HepG2 (cell line): ENCODE measurements at regions not wholly inside any gene's neighbourhood (a gene's known extent, or its start where the extent isn't known, plus 50 kb on each side); places are given as distances from the start of the nearest gene placed in this dataset.

Experiments used
- ATAC-seq: fragments of 200-7000 bp; cut with Tn5 transposase; 3 replicates; pipeline ENCODE4 v1.9.1; 2020; ENCODE audit warnings: mild to moderate bottlenecking, moderate library complexity
- BruUV-seq: library from RNA; stranded (reverse); fragments of 400-500 nt; replicated peaks from 2 replicates; lab custom pipeline; 2021; lab: Mats Ljungman, UMichigan
- CTCF ChIA-PET: fragments of 300-600 bp; formaldehyde crosslinking; extraction: SDS; loops from one replicate; lab custom pipeline; 2021; ENCODE audit warnings: low total read pairs, inconsistent platforms, low intra/inter-chr PET ratio; lab: Yijun Ruan, JAX
- POLR2A ChIA-PET: fragments of 350-600 bp; sonication (Branson Sonifier 250); formaldehyde crosslinking; loops from one replicate; lab custom pipeline; 2020; ENCODE audit warnings: antibody characterized with exemption, inconsistent platforms; lab: Yijun Ruan, JAX
- DNase-seq: peaks from one replicate; pipeline ENCODE4 v3.0.0-alpha.2; 2015; ENCODE audit warnings: low spot score
- FAIRE-seq: peaks from 3 replicates; lab custom pipeline; 2011; peaks lifted over from hg19 to GRCh38; lab: Jason Lieb, UNC
- H2AFZ ChIP-seq: one replicate; pipeline ENCODE4 v1.6.1; 2011; ENCODE audit warnings: low read length, inconsistent platforms
- H3K27ac ChIP-seq: fragments of 300-600 bp; 3 replicates; pipeline ENCODE4 v1.8.0; 2011; ENCODE audit warnings: mixed run types, mild to moderate bottlenecking, mixed read lengths, low read length, inconsistent platforms; ENCODE audit not compliant: insufficient read depth; ENCODE audit errors: extremely low read length
- H3K27me3 ChIP-seq, 2 experiments: fragments of 200-600 bp in 1 of 2; 2 replicates in 1 of 2; 3 replicates in 1 of 2; pipeline versions ENCODE4 v1.6.0 to v1.8.0; 2011; ENCODE audit warnings: low read length in 2 of 2, mild to moderate bottlenecking in 2 of 2, moderate library complexity in 2 of 2, inconsistent platforms in 1 of 2; ENCODE audit not compliant: insufficient read depth in 2 of 2, control insufficient read depth in 1 of 2
- H3K36me3 ChIP-seq, 2 experiments: fragments of 200-600 bp in 1 of 2; replicated peaks in 1 of 2; 2 replicates in 1 of 2; 3 replicates in 1 of 2; pipeline versions ENCODE4 v1.5.1 to v1.8.0; 2011; ENCODE audit warnings: low read length in 2 of 2, inconsistent platforms in 1 of 2; ENCODE audit not compliant: insufficient read depth in 2 of 2, control insufficient read depth in 1 of 2
- H3K4me1 ChIP-seq: 2 replicates; pipeline ENCODE4 v1.5.1; 2012; ENCODE audit warnings: low read length, inconsistent platforms; ENCODE audit not compliant: insufficient read depth
- H3K4me2 ChIP-seq: 2 replicates; pipeline ENCODE4 v1.6.0; 2011; ENCODE audit warnings: low read depth, low read length, inconsistent platforms
- H3K4me3 ChIP-seq, 3 experiments: fragments of 200-600 bp in 1 of 3; sonication (generic), shearing (Covaris generic) in 1 of 3; replicated peaks in 1 of 3; 2 replicates each; pipeline ENCODE4 v1.5.1; 2011 to 2016; ENCODE audit warnings: low read length in 3 of 3, inconsistent platforms in 2 of 3, low read depth in 2 of 3, mild to moderate bottlenecking in 2 of 3, control low read depth in 1 of 3, mixed read lengths in 1 of 3; ENCODE audit not compliant: insufficient read depth in 1 of 3
- H3K79me2 ChIP-seq: one replicate; pipeline ENCODE4 v1.6.1; 2011; ENCODE audit warnings: low read length, inconsistent platforms; ENCODE audit not compliant: insufficient read depth
- H3K9ac ChIP-seq: 2 replicates; pipeline ENCODE4 v1.6.0; 2011; ENCODE audit warnings: mild to moderate bottlenecking, low read depth, low read length, inconsistent platforms; ENCODE audit not compliant: insufficient read depth
- H3K9me3 ChIP-seq: 2 replicates; pipeline ENCODE4 v1.5.1; 2012; ENCODE audit warnings: mild to moderate bottlenecking, low read length
- H4K20me1 ChIP-seq: 2 replicates; pipeline ENCODE4 v1.6.0; 2011; ENCODE audit warnings: inconsistent platforms, mild to moderate bottlenecking, low read length, moderate library complexity; ENCODE audit not compliant: insufficient read depth
- CEBPB ChIP-seq: IDR thresholded peaks from 2 replicates; pipeline ENCODE4 v1.6.1; 2011; ENCODE audit warnings: low read depth, low read length, improper control_type of control experiment, borderline replicate concordance
- EHMT2 ChIP-seq: fragments of 200-600 bp; sonication (generic); IDR thresholded peaks from 2 replicates; pipeline ENCODE4 v1.7.0; 2017; ENCODE audit warnings: antibody characterized with exemption, low read depth, low read length, borderline replicate concordance
- KLF6 ChIP-seq: IDR thresholded peaks from 2 replicates; pipeline ENCODE4 v1.8.0; 2016; ENCODE audit warnings: missing biosample characterization, missing genetic modification reagents
- ONECUT2 ChIP-seq: sonication (generic); formaldehyde crosslinking; IDR thresholded peaks from 2 replicates; pipeline ENCODE4 v1.4.0; 2020; ENCODE audit warnings: missing genetic modification reagents
- ZNF614 ChIP-seq: IDR thresholded peaks from 2 replicates; pipeline ENCODE4 v1.6.1; 2018; ENCODE audit warnings: missing biosample characterization, missing genetic modification reagents, inconsistent platforms, borderline replicate concordance
- ZNF83 ChIP-seq: sonication (generic); formaldehyde crosslinking; IDR thresholded peaks from 2 replicates; pipeline ENCODE4 v1.4.0; 2020; ENCODE audit warnings: missing genetic modification reagents, mild to moderate bottlenecking, borderline replicate concordance
- WGBS: methylation state at CpG from one replicate; pipeline ENCODE4 v1.1.6; 2017; ENCODE audit warnings: low lambda C conversion rate; 5-methylcytosine and 5-hydroxymethylcytosine counted together
- in situ Hi-C: cut with HindIII; loops from 2 replicates; pipeline ENCODE4 v1.10.0; 2017; ENCODE audit warnings: low pct_unique_long_range_greater_than_20kb; ENCODE audit not compliant: extremely low pct_ligation_motif_present
- intact Hi-C: fragments of 100-400 bp; cut with micrococcal nuclease; formaldehyde crosslinking; loops from one replicate; pipeline ENCODE4 v1.10.0; 2022; ENCODE audit not compliant: unreplicated experiment
- TF ChIP-seq, protein P1 (sequence below), 2 experiments: sonication (generic) in 1 of 2; formaldehyde crosslinking in 1 of 2; IDR thresholded peaks; 2 replicates each; pipeline versions ENCODE4 v1.5.1 to v1.6.1; 2011 to 2020; ENCODE audit warnings: borderline replicate concordance in 1 of 2, low read depth in 1 of 2, low read length in 1 of 2, mild to moderate bottlenecking in 1 of 2, missing genetic modification reagents in 1 of 2, moderate library complexity in 1 of 2
- TF ChIP-seq, protein P2 (sequence below): sonication (generic); formaldehyde crosslinking; IDR thresholded peaks from 2 replicates; pipeline ENCODE4 v1.4.0; 2020; ENCODE audit warnings: missing genetic modification reagents

DNA sequence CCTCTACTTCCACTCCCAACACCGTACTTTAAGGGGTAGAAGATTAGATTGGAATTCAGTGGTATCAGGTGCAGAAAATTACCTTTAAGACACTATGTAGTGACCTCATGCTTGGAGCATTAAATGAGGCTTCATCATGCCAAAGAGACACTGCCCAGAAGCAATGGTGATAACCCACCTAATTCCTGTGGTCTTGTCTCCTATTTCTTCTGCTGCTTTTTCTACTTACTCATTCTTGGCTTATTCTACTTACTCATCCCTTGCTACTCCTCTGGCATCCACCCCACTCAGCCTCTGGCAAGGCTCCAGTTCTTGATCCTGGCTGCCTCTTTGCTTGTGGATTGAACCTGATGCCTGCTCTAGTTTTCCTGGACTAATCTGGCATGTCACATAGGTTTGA lies 62.3 kb upstream of the ADAMTS3 start:
- ATAC-seq (no peak), DNase-seq (no peak), FAIRE-seq (no peak)
- Histone ChIP-seq H3K27ac (no peak overlapping the region), H3K4me1 (no peaks in the 10 kb centered on the region), H3K4me2 (no peak overlapping the region), H3K27me3 (no peaks in the 10 kb centered on the region), H2AFZ (no peak overlapping the region), H3K36me3 (no peaks in the 10 kb centered on the region), H4K20me1 (no peaks in the 10 kb centered on the region), H3K4me3 (no peak overlapping the region), H3K79me2 (no peaks in the 10 kb centered on the region), H3K9ac (no peak overlapping the region), H3K9me3 (no peaks in the 10 kb centered on the region)
- WGBS, result 9% methylated on average over 1 of the region's 1 CpG
- intact Hi-C loops (no loop called here), in situ Hi-C loops (no loop called here)
- CTCF ChIA-PET, result no interaction called here
- TF ChIP-seq, protein P1, sequence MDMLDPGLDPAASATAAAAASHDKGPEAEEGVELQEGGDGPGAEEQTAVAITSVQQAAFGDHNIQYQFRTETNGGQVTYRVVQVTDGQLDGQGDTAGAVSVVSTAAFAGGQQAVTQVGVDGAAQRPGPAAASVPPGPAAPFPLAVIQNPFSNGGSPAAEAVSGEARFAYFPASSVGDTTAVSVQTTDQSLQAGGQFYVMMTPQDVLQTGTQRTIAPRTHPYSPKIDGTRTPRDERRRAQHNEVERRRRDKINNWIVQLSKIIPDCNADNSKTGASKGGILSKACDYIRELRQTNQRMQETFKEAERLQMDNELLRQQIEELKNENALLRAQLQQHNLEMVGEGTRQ (IDR thresholded peaks at IDR 0.05; ENCODE audit: low read depth, low read length), result no peak
- TF ChIP-seq, protein P1 (CRISPR knock-in tag; IDR thresholded peaks at IDR 0.05; ENCODE audit: borderline replicate concordance), result no peak
- TF ChIP-seq KLF6 (CRISPR knock-in tag) (no peak), ZNF614 (CRISPR knock-in tag) (no peak)
- TF ChIP-seq, protein P2, sequence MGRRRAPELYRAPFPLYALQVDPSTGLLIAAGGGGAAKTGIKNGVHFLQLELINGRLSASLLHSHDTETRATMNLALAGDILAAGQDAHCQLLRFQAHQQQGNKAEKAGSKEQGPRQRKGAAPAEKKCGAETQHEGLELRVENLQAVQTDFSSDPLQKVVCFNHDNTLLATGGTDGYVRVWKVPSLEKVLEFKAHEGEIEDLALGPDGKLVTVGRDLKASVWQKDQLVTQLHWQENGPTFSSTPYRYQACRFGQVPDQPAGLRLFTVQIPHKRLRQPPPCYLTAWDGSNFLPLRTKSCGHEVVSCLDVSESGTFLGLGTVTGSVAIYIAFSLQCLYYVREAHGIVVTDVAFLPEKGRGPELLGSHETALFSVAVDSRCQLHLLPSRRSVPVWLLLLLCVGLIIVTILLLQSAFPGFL (CRISPR knock-in tag), result no peak
- POLR2A ChIA-PET, result no interaction called here
- BruUV-seq, result no TSS peak

DNA sequence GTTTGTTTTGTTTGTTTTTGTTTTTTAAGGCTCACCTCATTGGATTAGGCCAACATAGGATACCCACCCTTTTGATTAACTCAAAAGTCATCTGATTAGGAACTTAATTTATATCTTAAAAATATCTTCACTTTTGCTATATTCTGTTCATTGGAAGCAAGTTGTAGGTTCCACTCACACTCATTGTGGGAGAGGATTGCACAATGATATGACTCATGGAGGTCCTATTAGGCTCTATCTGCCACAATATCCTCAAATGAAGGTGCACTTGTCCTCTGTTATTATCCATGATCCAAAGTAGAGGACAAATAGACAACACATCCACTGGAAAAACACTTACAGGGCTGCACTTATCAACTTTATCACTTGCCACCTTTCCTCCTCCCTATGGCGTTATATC lies 60.5 kb upstream of the ADAMTS3 start:
- FAIRE-seq (no peak), ATAC-seq (no peak), DNase-seq (no peak)
- in situ Hi-C loops, result no loop called here
- H3K4me2 ChIP-seq, result no peak overlapping the region
- no peak overlapping the region for H2AFZ ChIP-seq
- H3K27ac ChIP-seq, result no peak overlapping the region
- no peaks in the 10 kb centered on the region for H3K4me1 ChIP-seq
- WGBS, result 12% methylated on average over 1 of the region's 1 CpG
- POLR2A ChIA-PET, result no interaction called here
- no peaks in the 10 kb centered on the region for H4K20me1 ChIP-seq
- H3K36me3 ChIP-seq, result no peaks in the 10 kb centered on the region
- CTCF ChIA-PET, result no interaction called here
- H3K79me2 ChIP-seq, result no peaks in the 10 kb centered on the region
- intact Hi-C loops, result no loop called here
- no TSS peak for BruUV-seq
- H3K4me3 ChIP-seq, result no peak overlapping the region
- TF ChIP-seq ONECUT2 (CRISPR knock-in tag), result no peak
- TF ChIP-seq EHMT2, result no peak
- TF ChIP-seq CEBPB, result peak; percentile 49; the same call in 1 of the 2 replicates
- no peak for TF ChIP-seq ZNF83
- H3K9ac ChIP-seq, result no peak overlapping the region
- H3K27me3 ChIP-seq, result no peaks in the 10 kb centered on the region
- no peaks in the 10 kb centered on the region for H3K9me3 ChIP-seq
